ENCODE measurements at regions not wholly inside any gene's neighbourhood (a gene's known extent, or its start where the extent isn't known, plus 50 kb on each side); places are given as distances from the start of the nearest gene placed in this dataset.

- H3K27me3 ChIP-seq (replicated peaks in 1 of 2; ENCODE audit: control insufficient read depth in 2 of 2, insufficient read depth in 2 of 2, low read length in 1 of 2), result no peaks in the 10 kb centered on the region
- no peak overlapping the region for H3K4me2 ChIP-seq (ENCODE audit: control insufficient read depth, insufficient read depth)
- ChIA-PET CTCF (interaction anchor here (0.6 to 4.0 kb wide), 17 partner anchors 8 to 1875 kb away, joined by 3 to 33 read pairs (median 4); no protein-coding TSS in a partner anchor), SMC1A (ENCODE audit: uncharacterized antibody, unreplicated experiment) (interaction anchor here (0.6 to 1.8 kb wide), 3 partner anchors 9 to 739 kb away, joined by 3 to 6 read pairs (median 4); no protein-coding TSS in a partner anchor), POLR2A (no interaction called here), RAD21 (ENCODE audit: unreplicated experiment) (interaction anchor here (0.7 to 1.5 kb wide), 5 partner anchors 533 to 968 kb away, joined by 3 to 4 read pairs (median 4); no protein-coding TSS in a partner anchor)
- no peaks in the 10 kb centered on the region for H3K36me3 ChIP-seq (ENCODE audit: control insufficient read depth in 2 of 2, insufficient read depth in 2 of 2, low read length in 1 of 2)
- no TSS peak for BruUV-seq (replicated peaks)
- in situ Hi-C loops (cut with MboI), result loop anchor here (5.0 kb wide), 1 partner anchor 531 kb away; no protein-coding TSS in a partner anchor
- intact Hi-C loops (cut with micrococcal nuclease; ENCODE audit: unreplicated experiment), result loop anchor here (2.0 to 5.0 kb wide), 3 partner anchors 267 to 746 kb away; no protein-coding TSS in a partner anchor
- H3K9ac ChIP-seq (ENCODE audit: control insufficient read depth, insufficient read depth, low read length), result no peak overlapping the region
- FAIRE-seq, result no peak
- no peaks in the 10 kb centered on the region for H3K4me1 ChIP-seq (ENCODE audit: control insufficient read depth, insufficient read depth, low read length)
- no peak overlapping the region for H3K27ac ChIP-seq (ENCODE audit: control insufficient read depth, insufficient read depth)
- DNase-seq (ENCODE audit: low read depth, low spot score), result no peak
- H3K4me3 ChIP-seq, result no peak overlapping the region
- no peak for ATAC-seq
- no peaks in the 10 kb centered on the region for H3K79me2 ChIP-seq (ENCODE audit: control insufficient read depth, insufficient read depth, low read length)
- no peak overlapping the region for H2AFZ ChIP-seq (ENCODE audit: control insufficient read depth, low read depth, low read length)
- TF ChIP-seq MTA3 (IDR thresholded peaks at IDR 0.05; ENCODE audit: borderline replicate concordance, low read length) (no peak), HCFC1 (IDR thresholded peaks at IDR 0.05; ENCODE audit: low read length) (no peak), ELK1 (IDR thresholded peaks at IDR 0.05; ENCODE audit: low read depth, low read length) (no peak), TARDBP (IDR thresholded peaks at IDR 0.05; ENCODE audit: borderline replicate concordance) (no peak), HDAC6 (IDR thresholded peaks at IDR 0.05; ENCODE audit: unreplicated experiment) (no peak), RAD21 (IDR thresholded peaks at IDR 0.05; ENCODE audit: insufficient read depth, low read depth, low read length) (peak; percentile 24; the same call in 1 of the 2 replicates), FOXK2 (IDR thresholded peaks at IDR 0.05) (no peak), SMARCA5 (IDR thresholded peaks at IDR 0.05) (peak; percentile 76; the same call in 1 of the 2 replicates), CTCF (IDR thresholded peaks at IDR 0.05 in 2 of 3, conservative IDR thresholded peaks at IDR 0.05 in 1 of 3; ENCODE audit: control insufficient read depth in 2 of 3, extremely low read depth in 1 of 3, insufficient read depth in 1 of 3, low read depth in 3 of 3, low read length in 3 of 3) (peak in 2 of 3 experiments; percentile 33 to 36; a peak in 3 of 6 replicates), SUPT20H (IDR thresholded peaks at IDR 0.05; ENCODE audit: borderline replicate concordance, control insufficient read depth, low read depth, low read length) (no peak), RFX5 (IDR thresholded peaks at IDR 0.05; ENCODE audit: low read depth, low read length) (no peak)
- H4K20me1 ChIP-seq (ENCODE audit: control insufficient read depth, insufficient read depth), result no peaks in the 10 kb centered on the region
- no peaks in the 10 kb centered on the region; the same call in 2 of the 3 replicates for H3K9me3 ChIP-seq (replicated peaks; ENCODE audit: control insufficient read depth, insufficient read depth, low read length)
These were observed 435.8 kb downstream of the MAGEB5 start for GRCh38 chrX:26651755-26652154.

Measured in GM12878 (cell line).